ENCODE measurements at regions not wholly inside any gene's neighbourhood (a gene's known extent, or its start where the extent isn't known, plus 50 kb on each side); places are given as distances from the start of the nearest gene placed in this dataset.

GRCh38 chr4:166400270-166400894, 527.3 kb downstream of the TLL1 start:
- no peaks in the 10 kb centered on the region for H3K9me3 ChIP-seq (ENCODE audit: low read depth, low read length, poor library complexity, severe bottlenecking)
- no peak overlapping the region for H3K27ac ChIP-seq (ENCODE audit: low read depth, low read length, poor library complexity, severe bottlenecking)
- TF ChIP-seq EZH2 (IDR thresholded peaks at IDR 0.05; ENCODE audit: borderline replicate concordance, low read depth, low read length, poor library complexity, severe bottlenecking) = no peak
- no peak for TF ChIP-seq CTCF (conservative IDR thresholded peaks at IDR 0.05; ENCODE audit: low read depth, low read length)
- no TSS peak for BruUV-seq (replicated peaks)
- ChIA-PET POLR2A (ENCODE audit: low non-redundant PET) (no interaction called here), CTCF (no interaction called here)
- no peaks in the 10 kb centered on the region for H3K4me1 ChIP-seq (ENCODE audit: insufficient read depth, low read length, poor library complexity, severe bottlenecking)
- H3K4me3 ChIP-seq (ENCODE audit: low read depth, low read length, poor library complexity, severe bottlenecking) = no peak overlapping the region
- H3K36me3 ChIP-seq (ENCODE audit: insufficient read depth, low read length, poor library complexity, severe bottlenecking) = no peaks in the 10 kb centered on the region
- H3K27me3 ChIP-seq (replicated peaks; ENCODE audit: insufficient read depth, low read depth, low read length, poor library complexity) = no peaks in the 10 kb centered on the region
- no peak for DNase-seq (ENCODE audit: low spot score)
- intact Hi-C loops (cut with micrococcal nuclease; ENCODE audit: unreplicated experiment) = no loop called here

- no peak for DNase-seq (ENCODE audit: low spot score)
- Histone ChIP-seq H3K36me3 (ENCODE audit: insufficient read depth, low read length, poor library complexity, severe bottlenecking) (no peaks in the 10 kb centered on the region), H3K27ac (ENCODE audit: low read depth, low read length, poor library complexity, severe bottlenecking) (no peak overlapping the region), H3K9me3 (ENCODE audit: low read depth, low read length, poor library complexity, severe bottlenecking) (no peaks in the 10 kb centered on the region), H3K4me3 (ENCODE audit: low read depth, low read length, poor library complexity, severe bottlenecking) (no peak overlapping the region), H3K27me3 (replicated peaks; ENCODE audit: insufficient read depth, low read depth, low read length, poor library complexity) (no peaks in the 10 kb centered on the region), H3K4me1 (ENCODE audit: insufficient read depth, low read length, poor library complexity, severe bottlenecking) (no peaks in the 10 kb centered on the region)
- TF ChIP-seq CTCF (conservative IDR thresholded peaks at IDR 0.05; ENCODE audit: low read depth, low read length) (no peak), EZH2 (IDR thresholded peaks at IDR 0.05; ENCODE audit: borderline replicate concordance, low read depth, low read length, poor library complexity, severe bottlenecking) (no peak)
- no TSS peak for BruUV-seq (replicated peaks)
- intact Hi-C loops (cut with micrococcal nuclease; ENCODE audit: unreplicated experiment) = no loop called here
- ChIA-PET CTCF (no interaction called here), POLR2A (ENCODE audit: low non-redundant PET) (no interaction called here)
These were observed 540.3 kb downstream of the TLL1 start for GRCh38 chr4:166413356-166413755.

GRCh38 chr4:166414431-166414830, 541.4 kb downstream of the TLL1 start:
- H3K4me3 ChIP-seq (ENCODE audit: low read depth, low read length, poor library complexity, severe bottlenecking) = no peak overlapping the region
- TF ChIP-seq CTCF (conservative IDR thresholded peaks at IDR 0.05; ENCODE audit: low read depth, low read length) (no peak), EZH2 (IDR thresholded peaks at IDR 0.05; ENCODE audit: borderline replicate concordance, low read depth, low read length, poor library complexity, severe bottlenecking) (no peak)
- no TSS peak for BruUV-seq (replicated peaks)
- ChIA-PET CTCF (no interaction called here), POLR2A (ENCODE audit: low non-redundant PET) (no interaction called here)
- H3K36me3 ChIP-seq (ENCODE audit: insufficient read depth, low read length, poor library complexity, severe bottlenecking) = no peaks in the 10 kb centered on the region
- intact Hi-C loops (cut with micrococcal nuclease; ENCODE audit: unreplicated experiment) = no loop called here
- no peaks in the 10 kb centered on the region for H3K27me3 ChIP-seq (replicated peaks; ENCODE audit: insufficient read depth, low read depth, low read length, poor library complexity)
- no peak overlapping the region for H3K27ac ChIP-seq (ENCODE audit: low read depth, low read length, poor library complexity, severe bottlenecking)
- H3K4me1 ChIP-seq (ENCODE audit: insufficient read depth, low read length, poor library complexity, severe bottlenecking) = no peaks in the 10 kb centered on the region
- no peak for DNase-seq (ENCODE audit: low spot score)
- no peaks in the 10 kb centered on the region for H3K9me3 ChIP-seq (ENCODE audit: low read depth, low read length, poor library complexity, severe bottlenecking)
